Thyroid gland (tissue), 4 donors: ENCODE measurements at regions not wholly inside any gene's neighbourhood (a gene's known extent, or its start where the extent isn't known, plus 50 kb on each side); places are given as distances from the start of the nearest gene placed in this dataset.

Source experiments
- POLR2A ChIP-seq, 2 donors: fragments of 450-650 bp; IDR thresholded peaks; one replicate each; pipeline ENCODE4 v1.6.1; 2017; ENCODE audit warnings: antibody characterized with exemption in 2 of 2, mild to moderate bottlenecking in 2 of 2, moderate library complexity in 1 of 2
- TF ChIP-seq, protein P1 (sequence below), 6 experiments: fragments of 200-600 bp in 3 of 6; fragments of 450-650 bp in 3 of 6; sonication (generic) in 3 of 6; IDR thresholded peaks; one replicate each; pipeline ENCODE4 v1.5.1; 2016 to 2019; ENCODE audit warnings: antibody characterized with exemption in 6 of 6, mild to moderate bottlenecking in 2 of 6, inconsistent platforms in 1 of 6, moderate library complexity in 1 of 6

DNA sequence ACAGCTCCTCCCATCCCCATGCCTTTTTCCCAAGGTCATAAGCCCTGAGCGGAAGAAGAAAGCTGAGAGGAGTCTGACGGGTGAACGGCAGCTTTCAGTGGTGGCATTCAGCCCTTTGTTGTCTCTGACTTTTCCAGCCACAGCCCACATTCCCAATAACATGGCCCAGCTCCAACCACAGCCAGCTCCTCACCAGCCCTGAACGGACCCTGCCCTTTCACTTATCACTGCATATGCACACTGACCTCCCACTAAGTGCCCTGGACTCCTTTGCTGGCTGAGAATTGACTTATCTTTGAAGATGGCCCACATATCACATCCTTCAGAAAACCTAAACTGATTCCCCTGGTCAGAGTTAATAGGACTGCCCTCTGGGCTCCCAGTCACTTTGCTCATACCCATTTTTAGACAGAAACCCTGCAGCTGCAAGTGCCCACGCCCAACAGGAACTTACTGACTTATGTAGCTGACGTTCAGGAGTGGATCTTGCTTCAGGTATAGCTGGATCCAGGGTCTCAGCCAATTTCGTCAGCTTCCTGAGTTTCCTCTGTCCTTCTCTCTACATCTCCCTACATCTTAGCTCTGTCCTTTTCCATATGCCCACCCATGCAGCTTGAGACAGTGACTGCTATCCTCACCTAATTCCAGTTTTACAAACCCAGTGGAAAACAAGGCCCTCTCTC, 348.5 kb upstream of the PROK2 start:
- TF ChIP-seq POLR2A (IDR thresholded peaks at IDR 0.05) = no peak
- TF ChIP-seq, protein P1, sequence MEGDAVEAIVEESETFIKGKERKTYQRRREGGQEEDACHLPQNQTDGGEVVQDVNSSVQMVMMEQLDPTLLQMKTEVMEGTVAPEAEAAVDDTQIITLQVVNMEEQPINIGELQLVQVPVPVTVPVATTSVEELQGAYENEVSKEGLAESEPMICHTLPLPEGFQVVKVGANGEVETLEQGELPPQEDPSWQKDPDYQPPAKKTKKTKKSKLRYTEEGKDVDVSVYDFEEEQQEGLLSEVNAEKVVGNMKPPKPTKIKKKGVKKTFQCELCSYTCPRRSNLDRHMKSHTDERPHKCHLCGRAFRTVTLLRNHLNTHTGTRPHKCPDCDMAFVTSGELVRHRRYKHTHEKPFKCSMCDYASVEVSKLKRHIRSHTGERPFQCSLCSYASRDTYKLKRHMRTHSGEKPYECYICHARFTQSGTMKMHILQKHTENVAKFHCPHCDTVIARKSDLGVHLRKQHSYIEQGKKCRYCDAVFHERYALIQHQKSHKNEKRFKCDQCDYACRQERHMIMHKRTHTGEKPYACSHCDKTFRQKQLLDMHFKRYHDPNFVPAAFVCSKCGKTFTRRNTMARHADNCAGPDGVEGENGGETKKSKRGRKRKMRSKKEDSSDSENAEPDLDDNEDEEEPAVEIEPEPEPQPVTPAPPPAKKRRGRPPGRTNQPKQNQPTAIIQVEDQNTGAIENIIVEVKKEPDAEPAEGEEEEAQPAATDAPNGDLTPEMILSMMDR (IDR thresholded peaks at IDR 0.05) = no peak
